ENCODE measurements at regions not wholly inside any gene's neighbourhood (a gene's known extent, or its start where the extent isn't known, plus 50 kb on each side); places are given as distances from the start of the nearest gene placed in this dataset.

DNA sequence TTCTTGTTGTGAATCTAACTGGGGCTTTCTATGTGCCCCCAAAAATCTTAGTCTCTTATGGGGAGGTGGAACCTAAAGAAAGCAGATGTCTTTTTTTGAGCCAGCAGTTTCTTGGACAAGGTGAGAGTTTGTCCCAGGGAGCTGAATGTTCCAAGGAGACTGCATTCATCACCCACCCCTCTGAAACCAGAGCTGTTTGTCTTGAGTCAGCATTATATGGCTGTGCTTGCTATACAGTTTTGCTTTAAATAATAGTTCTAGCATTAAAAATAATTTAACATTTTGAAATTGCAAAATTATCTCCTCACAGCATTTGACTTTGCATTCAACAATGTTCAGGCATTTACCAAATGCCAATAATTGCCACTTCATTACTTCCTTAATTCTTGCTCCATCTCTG, 813.3 kb downstream of the BCL11B start:
- DNase-seq: no peak

DNA sequence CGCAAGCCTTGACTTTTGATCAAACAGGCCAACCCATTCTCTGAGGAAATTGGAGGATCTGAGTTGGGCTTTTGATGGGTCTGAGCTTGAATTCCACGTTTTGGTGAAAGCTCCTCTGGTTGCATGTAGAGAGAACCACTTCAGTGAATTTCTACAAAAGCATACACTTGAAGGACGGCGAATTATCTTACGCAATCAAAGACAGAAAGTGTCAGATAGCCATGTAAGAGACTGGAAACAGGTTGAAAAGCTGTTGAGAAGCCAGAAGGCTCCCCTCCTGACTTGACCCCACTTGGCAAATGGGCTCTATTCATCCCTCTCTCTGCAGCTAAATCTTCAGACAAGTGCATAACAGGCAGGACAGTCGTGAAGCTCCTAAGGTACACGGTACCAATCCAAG, 809.1 kb downstream of the BCL11B start:
- no peak for DNase-seq

DNA sequence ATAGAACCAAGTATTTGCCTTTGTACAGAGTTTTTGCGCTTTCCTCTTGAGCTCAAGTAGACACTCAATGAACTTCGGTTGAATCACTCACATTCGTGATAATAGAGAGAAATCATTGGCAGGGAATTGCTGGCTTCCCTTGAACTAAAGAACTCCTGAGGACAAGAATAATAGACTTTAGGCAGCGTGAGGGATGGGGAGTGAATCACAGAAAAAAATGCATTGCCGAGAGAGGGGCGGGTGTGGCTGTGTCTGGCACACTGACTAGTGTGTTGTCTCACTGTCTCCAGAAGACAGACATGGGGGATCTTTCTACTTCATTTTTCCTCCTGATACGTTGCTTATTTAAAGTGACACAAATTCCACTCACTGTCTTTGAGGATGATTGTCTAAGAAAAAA, 805.2 kb downstream of the BCL11B start:
- DNase-seq: no peak

DNA sequence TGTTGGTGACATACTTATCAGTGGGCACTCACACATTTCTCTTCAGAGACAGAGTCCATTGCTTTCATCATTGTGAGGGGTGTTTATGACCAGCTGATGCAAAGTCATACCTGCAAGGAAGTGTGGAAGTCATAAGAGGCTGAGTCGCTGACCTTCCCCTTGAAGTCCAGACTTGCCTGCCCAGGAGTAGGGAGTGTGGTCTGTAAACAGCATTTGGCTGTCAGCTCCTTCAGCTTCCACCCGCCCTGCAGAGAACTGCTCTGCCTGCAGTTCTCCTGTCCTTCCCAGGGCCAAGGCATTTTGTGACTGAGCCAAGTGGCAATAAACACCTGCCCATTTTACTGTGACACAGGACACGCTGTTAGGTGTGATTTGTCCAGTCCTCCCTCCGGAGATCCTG, 801.3 kb downstream of the BCL11B start:
- DNase-seq: no peak

DNA sequence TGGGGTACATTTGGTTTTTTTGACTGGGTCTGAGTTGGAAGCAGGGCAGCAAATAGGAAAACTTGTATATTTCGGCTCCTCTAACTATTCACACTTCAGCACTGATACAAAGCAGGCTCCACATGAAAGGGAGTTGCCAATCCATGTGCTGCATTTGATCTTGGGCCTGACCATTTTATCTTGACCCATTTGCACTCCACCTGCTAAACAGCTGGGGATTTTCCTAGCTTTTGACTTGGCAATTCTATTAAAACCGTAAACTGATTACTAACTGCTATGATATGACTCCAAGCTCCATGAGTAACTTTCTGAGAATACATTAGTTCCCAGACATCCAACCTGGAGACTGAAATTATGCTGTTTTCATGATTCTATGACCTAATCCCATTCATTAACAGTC, 797.1 kb downstream of the BCL11B start:
- DNase-seq: no peak

DNA sequence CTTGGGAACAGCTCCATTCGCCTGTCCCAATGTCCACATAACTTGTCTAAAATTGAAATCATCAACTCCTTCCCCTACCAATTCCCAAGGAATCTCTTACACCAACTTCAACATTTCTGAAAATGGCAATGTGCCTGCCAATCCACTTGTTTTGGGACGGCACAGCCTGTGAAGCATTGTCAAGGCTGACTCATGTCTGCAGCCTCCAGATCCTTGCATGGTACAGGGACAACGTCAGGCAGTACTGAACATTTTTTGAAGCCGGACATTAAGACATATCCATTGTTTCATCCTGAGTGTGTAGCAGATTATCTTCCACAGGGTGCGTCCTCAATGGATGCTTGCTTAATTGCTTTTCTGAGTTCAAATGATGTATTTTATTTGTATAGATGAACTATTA, 794.1 kb downstream of the BCL11B start:
- DNase-seq: no peak

DNA sequence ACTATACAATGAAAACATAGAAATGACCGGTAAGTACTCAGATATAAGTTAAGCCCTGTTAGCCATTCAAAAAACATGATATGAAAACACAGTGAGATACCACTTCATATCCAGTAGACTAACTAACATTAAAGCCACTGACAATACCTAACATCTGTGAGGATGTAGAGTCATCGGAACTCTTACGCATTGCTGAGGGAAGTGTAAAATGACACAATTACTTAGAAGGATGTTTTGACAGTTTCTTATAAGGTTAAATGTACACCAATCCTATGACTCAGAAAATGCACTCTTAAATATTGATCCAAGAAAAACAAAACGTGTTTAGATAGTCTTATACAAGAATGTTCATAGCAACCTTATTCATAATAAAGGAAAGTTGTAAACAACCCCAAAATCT, 782.9 kb downstream of the BCL11B start:
- no peak for DNase-seq

DNA sequence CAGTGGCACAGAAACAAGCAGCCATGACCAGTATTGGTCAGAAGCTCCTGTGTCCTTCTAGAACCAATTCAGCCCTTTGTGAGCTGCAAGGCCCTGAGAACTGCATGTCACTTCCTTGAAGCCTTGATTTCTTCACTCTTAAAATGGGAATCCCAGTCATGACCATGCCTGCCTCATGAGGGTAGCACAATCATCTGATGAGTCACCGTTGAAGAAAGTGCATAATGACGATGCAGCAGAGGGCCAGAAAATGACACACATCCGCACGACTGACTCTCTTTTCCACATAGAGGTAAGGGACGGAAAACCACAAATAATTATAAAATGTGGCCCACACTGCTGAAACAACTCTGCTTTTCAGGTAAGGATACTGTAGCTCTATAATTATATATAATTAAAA, 777.4 kb downstream of the BCL11B start:
- peak; percentile 30 for DNase-seq

DNA sequence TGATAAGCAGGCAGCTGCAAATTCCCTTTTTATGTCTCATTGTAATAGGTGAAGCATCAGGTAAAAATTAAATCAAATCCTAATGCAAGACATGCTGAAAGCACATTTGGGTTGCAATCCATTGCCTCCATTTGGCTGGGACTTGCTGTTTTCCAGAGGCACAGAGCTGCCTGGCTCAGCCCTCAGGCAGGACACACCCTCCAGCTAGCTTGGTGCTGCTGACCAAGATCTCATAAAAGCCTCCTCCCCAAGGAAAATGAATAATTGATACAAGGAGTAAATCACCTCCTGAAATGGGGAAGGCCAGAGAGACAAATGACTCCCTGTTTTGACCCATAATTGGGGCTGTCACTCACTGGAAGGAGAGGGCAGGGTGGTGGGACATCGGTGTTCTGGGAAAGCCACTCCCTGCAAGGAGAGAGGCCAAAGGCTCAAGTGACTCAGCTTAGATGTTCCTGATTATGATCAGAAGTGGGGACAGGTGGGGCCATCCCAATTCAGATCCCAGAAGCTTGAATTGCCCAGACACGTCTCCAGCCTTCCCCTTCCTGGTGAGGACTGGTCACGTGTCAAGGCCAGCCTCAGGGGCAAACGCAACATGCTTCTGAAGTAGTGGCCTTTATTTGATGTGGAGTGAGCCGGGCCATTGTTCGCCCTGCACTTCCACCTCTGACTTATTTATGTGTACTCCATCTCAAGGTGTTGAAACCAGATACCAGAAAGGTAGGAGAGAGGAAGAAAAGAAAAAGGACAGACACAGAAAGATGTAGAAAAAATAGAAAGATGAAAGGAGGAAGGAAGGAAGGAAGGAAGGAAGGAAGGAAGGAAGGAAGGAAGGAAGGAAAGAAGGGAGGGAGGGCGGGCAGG, 773.7 kb downstream of the BCL11B start:
- DNase-seq: no peak

DNA sequence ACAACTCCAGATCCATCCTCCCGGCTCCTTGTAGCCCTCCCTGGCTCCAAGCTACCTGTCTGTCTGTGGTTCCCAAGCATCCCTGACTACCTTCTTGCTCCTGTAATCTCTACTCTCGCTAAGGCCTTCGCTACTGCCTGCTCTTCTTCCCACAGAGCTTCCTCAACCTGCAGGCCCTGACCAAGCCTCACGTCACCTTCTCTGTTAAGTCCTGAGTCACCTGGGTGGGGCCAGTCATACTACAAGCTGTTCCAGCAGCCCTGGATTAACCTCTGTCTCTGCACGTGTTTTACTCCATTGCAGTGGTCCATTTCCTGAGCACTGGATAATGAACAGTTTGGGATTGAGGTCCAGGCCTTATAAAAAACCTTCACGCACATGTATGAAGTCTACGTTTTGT, 770.7 kb downstream of the BCL11B start:
- DNase-seq: no peak

DNA sequence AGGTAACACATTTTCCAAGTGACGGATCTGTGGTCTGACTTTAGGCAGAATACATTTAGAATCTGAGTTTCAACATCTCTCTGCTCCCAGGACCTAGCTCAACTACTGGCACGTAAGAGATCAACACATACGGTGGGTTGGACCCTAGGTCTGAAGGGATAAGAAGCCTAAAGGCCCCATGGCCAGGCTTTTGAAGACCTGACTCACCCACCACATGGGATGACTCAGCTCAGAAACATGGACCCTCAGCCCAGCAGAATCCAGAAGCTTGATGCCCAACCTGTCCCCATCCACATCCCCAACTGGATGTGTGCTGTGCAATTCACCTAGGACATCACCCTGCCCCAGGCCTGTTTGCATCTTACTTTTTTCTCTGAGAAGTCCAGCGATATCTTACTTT, 770.2 kb downstream of the BCL11B start:
- DNase-seq: no peak

DNA sequence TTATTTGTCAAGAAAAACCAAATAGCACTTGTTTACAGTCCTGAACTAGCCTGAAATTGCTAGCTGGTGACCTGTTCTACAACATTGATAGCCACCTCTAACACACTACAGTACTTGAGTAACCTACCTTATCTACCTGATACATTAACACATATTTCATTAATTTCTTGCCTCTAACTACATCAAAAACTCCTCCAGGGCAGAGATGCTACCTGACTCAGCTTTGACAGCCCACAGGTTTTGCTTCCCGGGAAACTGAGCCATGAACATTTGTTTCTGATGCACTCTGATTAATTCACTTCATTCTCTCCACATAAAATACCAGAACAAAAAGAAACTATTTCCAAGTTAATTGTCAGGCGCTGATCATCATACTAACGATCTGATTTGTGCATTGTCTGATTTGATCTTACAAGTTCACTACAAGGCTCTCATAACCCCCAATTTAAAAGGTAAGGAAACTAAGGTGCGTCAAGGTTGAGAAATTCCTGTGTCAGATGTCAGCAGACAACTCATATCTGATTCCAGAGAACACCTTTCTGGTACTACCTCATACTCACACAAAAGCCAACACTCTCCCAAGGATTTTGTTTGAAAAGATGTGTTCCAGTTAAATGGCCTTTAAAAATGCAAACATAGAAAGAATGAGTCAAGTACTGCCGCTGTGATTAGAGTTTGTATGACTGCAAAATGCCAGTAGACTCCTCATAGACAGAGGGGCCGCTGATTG, 768.7 kb downstream of the BCL11B start:
- no peak for DNase-seq

DNA sequence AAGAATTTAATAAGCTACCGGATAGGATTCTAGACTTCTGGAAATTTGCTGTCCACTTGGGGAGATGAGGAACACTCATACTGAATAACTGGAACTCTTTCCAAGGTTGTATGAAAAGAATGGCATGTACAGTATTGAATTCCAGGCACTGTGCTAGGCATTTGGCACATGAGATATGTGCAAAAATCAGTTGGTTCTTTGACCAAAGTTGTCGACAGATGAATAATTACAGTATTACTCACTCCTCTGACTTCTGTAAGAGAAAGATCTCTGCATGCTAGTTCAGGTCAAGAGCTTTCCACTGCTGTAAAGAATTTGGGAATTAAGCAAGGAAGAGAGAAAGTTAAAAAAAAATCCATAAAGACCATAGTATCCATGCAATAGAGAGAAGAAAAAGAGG, 764.7 kb downstream of the BCL11B start:
- no peak for DNase-seq

DNA sequence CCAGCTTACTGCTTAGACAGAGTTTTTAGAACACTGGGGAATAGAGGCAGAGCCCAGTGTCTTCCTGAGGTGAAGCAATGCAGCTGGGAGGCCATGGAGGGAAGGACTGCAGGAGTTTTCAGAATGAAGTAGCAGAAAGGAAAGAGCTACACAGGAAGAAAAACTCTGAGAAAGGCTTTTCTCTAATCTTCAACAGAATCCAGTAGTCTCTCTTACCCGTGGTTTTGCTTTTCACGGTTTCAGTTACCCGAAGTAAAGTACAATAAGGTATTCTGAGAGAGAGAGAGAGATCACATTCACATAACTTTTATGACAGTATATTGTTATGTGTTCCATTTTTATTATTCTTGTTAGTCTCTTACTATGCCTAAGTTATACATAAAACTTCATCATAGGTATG, 761.6 kb downstream of the BCL11B start:
- no peak for DNase-seq

DNA sequence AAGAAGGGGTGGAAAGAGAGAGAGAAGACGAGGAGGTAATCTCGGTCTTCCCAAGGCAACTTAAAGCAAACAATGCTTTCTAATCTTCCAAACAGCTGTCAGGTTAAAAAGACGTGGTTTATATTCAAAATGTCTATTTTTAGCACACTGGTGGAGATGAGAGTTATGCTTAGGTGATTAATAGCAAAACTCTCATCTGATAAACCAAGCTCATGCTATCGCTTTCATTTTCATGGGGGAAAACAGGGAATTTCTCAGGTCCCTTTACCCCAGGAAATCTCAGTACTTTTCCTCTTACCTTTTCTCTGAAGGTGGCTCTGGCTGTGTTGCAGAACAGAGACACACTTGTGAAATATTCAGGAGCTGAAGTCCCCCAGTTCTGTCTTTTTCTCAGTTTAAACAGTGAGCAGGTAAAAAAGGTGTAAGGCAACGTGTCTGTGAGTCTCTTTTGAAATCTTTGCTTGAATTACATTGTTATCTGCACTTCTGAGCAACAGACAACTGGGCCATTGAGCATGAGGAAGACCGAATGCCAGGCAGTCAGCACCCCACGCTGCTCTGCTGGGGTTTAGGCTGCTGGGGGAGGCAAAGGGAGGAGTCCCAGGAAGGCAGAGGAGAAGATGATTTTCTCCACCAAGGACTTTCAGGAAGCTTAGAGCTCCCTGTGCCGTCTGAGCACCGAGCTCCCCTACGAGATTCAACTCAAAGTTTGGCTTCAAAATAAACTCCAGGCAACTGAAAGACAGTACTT, 759.3 kb downstream of the BCL11B start:
- no peak for DNase-seq

DNA sequence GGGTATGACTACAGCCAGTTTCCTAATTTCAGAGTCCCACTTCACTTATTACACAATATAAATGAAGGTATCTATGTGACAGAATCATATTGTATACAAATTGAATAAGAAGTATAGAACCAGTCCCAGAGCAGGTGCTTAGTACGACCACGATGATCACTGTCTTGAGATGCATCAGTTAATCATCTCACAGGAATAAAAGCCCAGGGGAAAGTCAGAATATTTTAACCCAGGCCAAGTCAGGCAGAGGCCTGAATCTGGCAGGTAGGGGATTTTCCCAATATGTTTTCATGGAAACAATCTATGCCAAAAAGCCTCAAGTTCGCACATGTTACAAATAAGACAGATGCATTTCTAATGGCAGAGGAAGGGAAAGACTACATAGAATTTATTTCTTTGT, 758.4 kb downstream of the BCL11B start:
- no peak for DNase-seq

DNA sequence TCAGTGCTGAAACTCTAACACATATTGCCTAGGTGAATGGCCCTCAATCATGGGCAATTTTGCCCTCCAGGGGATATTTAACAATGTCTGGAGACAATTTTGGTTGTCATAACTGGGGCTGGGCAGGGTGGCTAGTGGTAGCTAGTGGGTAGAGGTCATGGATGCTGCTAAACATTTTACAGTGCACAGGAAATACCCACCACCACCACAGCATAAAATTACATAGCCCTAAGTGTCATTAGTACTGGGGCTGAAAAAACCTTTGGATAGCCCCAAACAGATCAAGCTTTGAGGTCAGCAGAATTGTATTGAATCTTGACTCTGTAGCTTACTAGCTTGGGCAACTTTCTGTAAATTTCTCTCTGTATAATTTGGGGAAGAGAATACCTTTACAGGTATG, 758.0 kb downstream of the BCL11B start:
- DNase-seq: no peak

DNA sequence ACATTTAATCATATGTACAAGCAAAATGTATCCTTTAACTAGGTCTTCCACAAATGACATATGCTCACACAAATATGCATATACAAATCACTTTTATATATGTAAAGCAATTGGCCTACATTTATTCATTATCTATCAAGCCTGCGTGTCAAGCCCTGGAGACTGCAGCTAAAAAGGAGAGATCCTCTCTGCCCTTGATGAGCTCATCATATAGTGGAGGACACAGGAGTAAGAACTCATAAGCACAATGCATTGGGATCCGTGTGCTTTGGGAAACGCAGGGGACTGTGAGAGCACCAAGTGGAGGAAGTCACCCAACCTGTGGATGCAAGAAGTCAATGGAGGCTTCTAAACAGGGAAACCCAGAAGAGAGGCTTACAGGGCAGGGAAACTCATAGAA, 735.7 kb downstream of the BCL11B start:
- no peak for DNase-seq

DNA sequence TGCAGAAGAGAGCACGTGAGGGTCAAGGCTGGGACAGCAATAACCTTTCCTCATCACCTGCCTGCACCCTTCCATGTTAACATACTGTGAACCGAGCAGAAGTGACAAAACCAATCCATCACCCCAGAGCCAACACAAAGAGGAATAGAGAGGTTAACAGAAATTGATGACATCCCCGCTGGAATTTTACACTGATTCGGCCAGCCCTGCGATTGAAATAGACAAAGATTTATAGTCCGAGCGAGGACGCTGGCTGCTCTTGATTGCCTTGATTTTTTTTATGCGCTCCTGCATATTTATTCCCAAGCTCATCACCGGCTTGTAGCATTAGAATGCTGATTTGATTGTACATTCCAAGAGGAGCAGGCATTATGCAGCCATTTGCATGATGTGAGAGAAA, 729.7 kb downstream of the BCL11B start:
- DNase-seq: no peak

DNA sequence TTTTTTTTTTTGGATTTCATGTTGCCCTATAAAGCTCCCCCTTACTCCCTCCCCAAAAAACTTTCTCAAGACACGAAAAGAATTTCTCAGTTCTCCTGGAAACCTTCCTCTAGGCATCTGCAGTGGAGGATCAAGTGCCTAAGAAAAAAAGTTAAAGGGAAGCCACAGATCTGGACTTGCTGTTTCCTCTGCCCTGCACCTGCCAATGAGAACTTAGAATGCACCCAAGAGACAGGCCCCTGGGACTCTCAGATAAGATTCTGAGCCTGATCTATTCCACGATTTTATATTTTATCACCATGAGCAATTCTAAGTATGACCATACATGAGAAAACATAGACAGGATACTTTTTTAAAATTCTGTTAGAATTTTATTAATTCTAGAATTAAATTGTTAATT, 728.9 kb downstream of the BCL11B start:
- DNase-seq: no peak

DNA sequence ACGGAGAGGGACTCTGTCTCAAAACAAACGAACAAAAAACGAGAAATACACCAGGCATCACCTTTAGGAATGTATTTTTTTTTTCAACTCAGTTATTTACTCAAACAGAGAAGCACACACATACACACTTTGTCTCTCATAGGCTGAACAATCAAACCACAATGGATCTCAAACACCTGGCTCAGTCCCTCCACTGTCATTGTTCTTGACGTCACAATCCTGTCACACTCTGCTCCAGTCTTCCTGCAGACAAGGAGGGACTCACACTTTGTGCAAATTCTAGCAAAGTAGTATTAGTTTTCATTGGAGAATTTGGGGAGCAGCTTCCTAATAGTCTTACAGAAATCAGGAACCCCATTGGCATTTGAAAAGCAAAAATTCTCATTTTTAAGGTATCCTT, 727.8 kb downstream of the BCL11B start:
- DNase-seq: no peak

DNA sequence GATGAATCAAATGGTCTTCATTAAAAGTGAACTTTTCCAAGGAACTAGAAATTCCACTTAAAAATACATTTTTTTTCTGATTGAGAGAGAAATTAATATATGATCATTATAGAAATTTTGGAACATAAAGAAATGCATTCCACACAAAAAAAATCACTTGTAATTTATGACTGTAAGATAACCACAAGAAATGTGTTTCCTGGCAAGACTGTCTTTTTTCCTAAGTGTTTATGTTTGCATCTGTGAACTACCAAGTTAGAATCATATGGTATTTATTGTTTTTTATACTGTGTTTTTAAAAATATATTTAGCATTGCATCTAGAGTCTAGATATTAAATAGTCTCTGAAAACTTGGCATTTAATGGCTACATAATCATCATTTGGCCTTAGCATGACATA, 726.8 kb downstream of the BCL11B start:
- DNase-seq: no peak

DNA sequence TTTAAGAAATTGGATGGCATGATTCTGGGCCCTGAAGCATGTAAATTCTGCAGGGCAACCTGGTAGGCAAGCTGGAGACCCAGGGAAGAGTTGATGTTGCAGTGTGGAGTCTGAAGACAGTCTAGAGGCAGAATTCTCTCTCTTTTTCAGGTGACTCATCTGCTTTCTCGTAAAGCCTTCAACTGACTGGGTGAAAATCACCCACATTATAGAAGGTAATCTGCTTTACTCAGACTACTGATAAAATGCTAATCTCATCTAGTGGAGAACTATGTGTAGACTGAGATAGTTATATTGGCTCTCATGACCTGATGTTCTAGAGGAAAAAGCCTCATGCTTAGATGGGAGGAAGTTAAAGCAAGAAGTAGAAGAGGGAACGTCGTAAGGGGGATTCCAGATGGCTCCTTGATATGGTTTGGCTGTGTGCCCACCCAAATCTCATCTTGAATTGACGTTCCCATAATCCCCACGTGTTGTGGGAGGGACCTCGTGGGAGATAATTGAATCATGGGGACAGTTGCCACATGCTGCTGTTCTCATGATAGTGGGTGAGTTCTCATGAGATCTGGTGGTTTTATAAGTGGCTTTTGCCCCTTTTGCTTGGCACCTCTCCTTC, 723.8 kb downstream of the BCL11B start:
- peak; percentile 50 to 55 for DNase-seq

All from activated T-cell treated with anti-CD3 and anti-CD28 coated beads, Interleukin-2, amount 50 U/mL, for 48 hours (primary cell).